NCI-H2171 treated with DMSO at 0.1 percent for 48 hours (cell line): ENCODE measurements at regions not wholly inside any gene's neighbourhood (a gene's known extent, or its start where the extent isn't known, plus 50 kb on each side); places are given as distances from the start of the nearest gene placed in this dataset.
"Not testable (repeated sequence)": the region's sequence is repeated elsewhere in the genome, so short reads cannot be mapped to it uniquely, and the experiment has no call there.

Source experiments
- DNase-seq: peaks from one replicate; lab custom pipeline; 2025; lab: John Stamatoyannopoulos, UW

DNA sequence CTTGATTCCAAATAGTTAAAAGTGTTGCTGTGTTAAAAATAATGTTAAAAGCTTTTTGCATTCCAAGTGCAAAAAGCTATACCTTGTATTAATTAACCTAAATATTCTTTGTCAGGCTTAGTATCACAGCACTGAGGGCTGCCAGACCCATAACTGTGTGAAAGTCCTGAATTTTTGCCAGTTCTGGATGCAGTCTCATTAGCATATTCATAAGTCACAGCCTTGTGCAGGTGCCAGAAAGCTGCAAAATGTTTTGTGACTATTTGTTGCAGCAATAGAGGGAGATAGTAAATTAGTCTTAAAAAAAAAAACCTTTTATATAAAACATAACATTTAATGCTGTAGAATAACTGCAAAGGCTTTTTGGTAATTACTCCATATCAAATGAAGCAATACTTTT lies 56.6 kb downstream of the SLITRK1 start:
- no peak for DNase-seq

DNA sequence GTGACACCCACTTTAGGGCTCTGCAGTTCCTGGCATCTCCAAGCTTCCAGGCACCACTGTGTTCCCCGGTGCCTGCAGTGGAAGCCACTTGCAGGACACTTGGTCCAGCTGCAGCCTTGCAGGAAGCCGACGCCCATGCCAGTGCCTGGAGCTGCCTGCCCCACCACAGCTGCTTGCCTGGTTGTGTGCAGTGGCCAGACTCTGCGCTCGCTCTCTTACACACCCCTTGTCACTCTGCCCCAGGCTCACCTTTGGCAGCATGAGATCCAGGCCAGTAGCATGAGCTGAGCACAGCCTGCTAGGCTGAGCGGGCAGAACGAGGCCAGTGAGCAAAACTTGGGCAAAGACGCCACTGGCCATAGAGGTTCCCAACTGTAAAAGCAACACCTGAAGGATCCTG lies 57.7 kb downstream of the SLITRK1 start:
- no peak for DNase-seq

DNA sequence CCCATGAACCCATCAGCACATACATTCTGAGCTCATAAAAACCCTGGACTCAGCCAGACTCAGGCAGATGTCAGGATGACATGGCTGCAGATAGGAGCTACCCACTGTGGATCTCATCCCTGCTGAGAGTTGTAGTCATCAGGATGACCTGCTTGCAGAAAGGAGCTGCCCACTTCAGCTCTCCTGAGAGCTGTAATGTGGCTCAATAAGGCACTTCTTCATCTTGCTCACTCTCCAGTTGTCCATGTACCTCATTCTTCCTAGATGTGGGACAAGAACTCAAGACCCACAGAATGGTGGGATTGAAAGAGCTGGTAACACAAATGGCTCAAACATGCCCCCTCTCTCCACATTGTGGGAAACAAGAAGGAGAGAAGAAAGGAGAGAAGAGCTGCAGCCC lies 58.2 kb downstream of the SLITRK1 start:
- no peak for DNase-seq

DNA sequence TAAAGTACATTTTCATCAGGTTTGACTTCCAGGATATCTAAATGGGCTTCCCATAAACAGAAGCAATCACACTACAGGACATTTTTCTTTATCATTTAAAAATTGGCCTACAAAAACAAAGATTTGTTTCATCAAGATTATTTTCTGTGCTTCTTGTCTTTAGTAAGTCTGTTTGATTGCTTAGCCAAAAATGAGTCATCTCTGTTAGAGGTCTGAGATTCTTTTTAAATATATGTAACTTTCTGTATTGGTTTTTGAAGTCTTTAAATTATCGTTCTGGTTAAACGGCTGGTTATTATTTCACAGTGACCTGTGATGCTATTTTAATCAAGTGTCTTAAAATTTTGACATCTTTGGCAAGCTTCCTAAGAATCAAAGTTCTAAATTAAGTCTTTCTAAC lies 62.7 kb downstream of the SLITRK1 start:
- DNase-seq = no peak

DNA sequence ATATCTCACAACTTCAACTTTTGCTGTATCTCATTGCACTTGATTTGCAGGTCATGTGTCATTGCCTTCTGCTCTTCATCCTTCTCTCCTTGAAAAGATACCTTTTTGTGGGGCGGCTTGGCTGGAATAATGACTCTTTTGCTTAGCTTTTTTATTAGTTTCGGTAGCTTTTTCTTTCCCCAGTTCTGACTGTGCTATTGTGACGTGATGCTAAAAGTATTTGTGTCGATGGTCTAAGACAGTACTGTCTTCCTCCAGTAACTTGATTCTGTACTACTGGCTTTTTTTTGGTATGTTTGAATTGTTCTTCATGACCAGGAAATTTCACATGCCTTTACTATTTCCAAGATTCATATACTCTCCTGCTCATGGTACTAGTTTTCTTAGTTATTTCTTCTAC lies 63.1 kb downstream of the SLITRK1 start:
- DNase-seq = no peak

DNA sequence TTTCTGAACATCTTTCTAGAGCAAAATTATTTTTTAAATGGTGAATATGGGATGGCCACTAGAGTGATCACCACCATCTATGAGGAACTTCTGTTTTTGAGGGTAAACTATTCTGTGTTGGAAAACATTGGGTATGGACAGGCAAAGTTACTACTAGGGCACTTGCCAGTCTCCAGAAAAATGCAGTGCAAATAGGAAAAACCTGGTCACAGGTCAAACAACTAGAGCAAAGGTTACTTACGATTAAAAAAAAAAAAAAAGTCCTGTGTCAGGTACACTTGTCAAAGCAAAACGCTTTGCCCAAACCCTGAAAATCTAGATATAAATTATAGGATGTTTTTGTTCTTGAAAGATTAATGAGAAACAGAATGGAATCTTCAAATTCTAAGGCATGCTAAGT lies 66.2 kb downstream of the SLITRK1 start:
- DNase-seq = no peak

DNA sequence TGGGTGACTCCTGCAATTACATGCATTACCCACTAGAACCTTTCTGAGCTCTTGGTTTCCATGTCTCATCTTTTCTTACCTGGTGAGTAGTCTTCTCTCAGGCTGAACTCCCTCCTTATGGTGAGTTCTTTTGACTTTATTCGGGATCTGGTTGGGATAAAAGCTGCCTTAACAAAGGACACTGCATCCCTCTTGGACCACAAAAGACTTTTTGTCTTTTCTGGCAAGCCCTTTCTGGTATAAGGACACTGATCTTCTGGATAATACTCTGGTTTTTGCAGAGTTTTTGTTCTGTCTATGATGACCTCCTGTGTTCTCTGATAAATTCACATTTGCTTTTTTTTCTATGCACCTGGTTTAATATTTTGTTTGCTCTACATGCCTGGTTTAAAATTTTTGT lies 66.7 kb downstream of the SLITRK1 start:
- DNase-seq = no peak

DNA sequence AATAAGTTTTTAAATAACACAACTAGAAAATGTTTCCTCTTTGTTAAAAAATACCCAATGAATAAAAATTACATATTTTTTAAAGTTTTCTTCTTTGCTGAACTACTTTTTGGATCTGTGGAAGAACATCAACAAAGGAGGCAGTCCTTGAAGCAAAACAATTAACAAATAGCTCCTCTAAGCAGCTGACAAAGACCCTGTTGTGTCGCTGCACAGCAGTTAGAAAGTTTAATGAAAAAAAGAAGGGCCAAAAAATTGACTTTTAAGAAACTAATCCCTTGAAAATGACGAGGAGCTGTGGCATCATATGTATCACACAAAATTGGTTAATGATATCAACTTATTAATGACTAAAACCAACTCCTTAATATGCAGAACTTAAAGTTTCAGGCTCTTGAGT lies 72.1 kb downstream of the SLITRK1 start:
- no peak for DNase-seq

DNA sequence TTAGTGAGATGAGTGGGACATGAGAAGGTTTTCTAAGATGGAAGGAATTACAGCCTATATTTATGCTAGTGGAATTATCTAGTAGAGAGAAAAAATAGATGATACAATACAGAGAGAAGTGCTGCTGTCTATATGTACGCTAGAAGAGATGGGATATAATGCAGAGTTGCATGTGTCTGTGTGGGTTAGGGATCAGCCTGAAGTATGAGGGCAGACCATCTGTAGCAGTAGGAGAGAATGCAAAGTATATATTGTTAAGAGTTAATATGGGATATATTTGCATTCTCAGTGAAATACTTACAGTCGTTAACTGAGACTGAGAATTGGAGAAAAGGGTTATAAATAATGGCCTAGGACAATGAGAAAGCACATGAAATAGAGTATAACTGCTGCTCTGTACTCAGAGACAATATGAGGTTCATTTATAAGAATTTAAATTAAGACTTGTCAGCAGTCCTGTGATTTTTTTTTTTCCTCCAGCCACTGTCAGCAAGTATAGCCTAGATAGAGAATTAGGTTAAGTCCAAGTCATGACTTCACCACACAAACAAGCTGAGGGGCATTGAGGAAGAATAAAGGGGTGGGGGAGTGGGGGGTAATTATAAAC lies 77.8 kb downstream of the SLITRK1 start:
- no peak for DNase-seq

DNA sequence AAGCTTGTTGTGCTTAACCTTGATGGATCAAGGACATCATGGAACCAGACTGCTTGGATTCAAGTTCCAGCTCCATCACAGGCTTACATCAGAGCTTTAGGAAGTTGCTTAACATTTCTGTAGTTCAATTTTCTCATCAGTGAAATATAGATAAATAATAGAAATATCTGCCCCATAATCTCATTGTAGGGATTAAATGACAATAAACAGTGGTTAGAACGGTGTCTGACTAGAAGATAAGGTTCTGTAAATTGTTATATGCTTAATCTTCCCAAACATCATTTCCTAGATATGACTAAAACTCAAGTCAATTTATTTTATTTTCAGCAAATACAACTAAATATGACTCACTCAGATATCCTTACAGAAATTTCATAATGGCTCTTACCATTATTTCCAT lies 83.5 kb downstream of the SLITRK1 start:
- no peak for DNase-seq

DNA sequence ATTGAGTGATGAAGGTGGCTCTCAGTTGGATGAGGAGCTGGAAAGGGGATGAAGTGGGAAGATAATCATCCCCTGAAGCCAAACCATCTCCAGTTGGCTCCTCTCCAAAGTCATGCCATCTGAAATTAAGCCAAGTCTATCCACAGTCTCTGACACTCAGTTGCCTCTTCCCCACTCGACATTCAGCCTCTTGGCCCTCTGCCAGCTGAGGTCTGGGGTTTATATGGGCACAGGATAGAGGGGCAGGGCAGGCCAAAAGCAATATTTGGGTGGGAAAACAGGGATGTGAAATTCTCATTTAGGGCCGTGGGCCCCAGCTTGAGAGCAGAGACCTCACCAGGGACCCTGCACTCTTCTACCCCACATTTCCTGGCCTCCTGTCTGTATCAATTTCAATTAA lies 85.9 kb downstream of the SLITRK1 start:
- DNase-seq = peak; percentile 1

DNA sequence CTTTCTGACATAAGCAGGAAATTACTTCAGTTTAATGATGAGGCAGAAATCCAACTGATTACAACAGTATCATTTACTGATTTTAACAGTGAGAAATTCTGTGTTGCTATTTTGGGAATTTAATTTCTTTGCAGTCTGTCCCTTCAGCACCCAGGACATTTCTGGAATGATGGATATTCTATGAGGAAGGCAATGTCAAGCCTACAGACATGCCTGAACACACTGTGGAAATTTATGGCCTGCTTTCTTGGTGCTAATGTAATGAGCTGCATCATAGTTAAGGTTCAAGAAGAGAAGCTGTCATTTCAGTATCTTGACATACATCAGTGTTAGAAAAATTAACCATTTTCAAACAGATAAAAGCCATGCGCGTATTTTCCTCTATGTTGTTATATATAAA lies 87.7 kb downstream of the SLITRK1 start:
- no peak for DNase-seq

DNA sequence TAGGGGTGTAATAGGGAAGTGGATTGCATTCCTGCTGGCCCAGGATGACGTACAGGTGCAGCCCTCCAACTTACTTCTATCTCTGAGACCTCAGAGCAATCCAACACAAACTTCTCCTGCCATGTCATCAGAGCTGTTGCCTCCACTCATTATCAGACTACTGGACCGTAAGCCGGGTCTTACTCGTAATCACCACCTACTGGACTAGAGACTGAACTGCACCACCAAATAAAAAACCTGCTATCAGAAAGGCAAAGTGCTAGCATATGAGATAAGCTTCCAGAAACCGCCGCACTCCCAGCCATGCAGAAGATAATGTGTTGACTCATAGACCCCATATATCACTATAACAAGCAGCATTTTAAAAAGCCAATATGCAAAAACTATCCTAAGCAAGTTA lies 102.0 kb downstream of the SLITRK1 start:
- DNase-seq = peak; percentile 15

DNA sequence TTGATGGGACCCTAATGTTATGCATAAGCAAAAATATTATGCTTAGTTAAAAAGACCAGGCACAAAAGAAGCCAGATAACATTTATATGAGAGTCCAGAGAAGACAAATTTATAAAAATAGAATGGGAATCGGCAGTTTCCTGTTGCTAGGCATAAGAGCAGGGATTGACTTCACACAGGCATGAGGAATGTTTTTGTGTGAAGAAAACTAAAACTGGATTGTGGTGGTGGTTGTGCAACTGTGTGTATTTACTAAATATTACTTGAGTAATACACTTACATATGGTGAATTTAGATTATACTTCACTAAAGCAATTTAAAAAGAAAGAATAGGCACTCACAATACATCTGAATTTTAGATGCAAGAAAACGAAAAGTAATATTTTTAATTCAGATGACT lies 108.3 kb downstream of the SLITRK1 start:
- DNase-seq = no peak

DNA sequence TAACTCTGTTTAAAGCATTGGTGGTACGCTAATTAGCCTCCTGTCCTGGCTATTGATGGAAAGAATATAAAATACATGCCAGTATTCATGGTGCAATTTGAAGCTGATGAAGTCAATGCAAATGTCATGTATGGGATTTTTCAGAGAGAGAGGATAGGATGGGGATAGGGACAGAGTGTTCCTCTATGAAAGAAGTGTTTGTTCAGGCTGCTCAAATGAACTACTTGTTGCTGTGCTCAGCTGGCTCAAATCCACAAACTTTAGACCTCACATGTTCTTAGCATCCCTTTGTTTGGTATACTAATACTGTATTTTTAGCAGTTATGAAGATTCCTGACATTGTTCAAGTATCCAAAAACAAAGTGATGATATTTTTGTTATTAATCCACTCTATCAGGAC lies 116.5 kb downstream of the SLITRK1 start:
- no peak for DNase-seq

DNA sequence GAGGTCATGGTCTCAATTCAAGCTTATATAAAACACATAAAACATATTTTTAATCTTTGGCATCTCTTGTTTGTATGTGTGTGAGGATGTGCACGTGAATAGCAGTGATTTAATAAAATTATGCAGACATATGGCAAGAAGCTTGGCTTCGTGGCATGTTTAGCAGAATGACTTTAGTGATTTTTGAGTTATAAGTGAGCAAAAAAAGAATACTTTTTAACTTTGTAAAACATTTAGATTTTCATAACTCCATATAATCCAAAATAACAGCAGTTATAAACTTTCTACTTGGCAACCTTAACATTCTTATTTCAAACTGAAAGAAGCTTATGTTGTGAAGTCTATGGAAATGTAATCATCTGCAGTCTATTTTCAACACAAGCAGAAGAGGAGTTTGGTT lies 120.6 kb downstream of the SLITRK1 start:
- no peak for DNase-seq

DNA sequence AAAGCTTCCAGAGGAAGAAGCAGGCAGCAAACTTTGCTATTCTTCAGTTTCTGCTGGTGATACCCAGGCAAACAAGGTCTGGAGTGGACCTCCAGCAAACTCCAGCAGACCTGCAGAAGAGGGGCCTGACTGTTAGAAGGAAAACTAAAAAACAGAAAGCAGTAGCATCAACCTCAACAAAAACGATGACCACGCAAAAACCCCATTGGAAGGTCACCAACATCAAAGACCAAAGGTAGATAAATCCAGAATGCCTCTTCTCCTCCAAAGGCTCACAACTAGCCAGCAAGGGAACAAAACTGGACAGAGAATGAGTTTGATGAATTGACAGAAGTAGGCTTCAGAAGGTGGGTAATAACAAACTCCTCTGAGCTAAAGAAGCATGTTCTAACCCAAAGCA lies 127.1 kb downstream of the SLITRK1 start:
- not testable (repeated sequence) for DNase-seq

DNA sequence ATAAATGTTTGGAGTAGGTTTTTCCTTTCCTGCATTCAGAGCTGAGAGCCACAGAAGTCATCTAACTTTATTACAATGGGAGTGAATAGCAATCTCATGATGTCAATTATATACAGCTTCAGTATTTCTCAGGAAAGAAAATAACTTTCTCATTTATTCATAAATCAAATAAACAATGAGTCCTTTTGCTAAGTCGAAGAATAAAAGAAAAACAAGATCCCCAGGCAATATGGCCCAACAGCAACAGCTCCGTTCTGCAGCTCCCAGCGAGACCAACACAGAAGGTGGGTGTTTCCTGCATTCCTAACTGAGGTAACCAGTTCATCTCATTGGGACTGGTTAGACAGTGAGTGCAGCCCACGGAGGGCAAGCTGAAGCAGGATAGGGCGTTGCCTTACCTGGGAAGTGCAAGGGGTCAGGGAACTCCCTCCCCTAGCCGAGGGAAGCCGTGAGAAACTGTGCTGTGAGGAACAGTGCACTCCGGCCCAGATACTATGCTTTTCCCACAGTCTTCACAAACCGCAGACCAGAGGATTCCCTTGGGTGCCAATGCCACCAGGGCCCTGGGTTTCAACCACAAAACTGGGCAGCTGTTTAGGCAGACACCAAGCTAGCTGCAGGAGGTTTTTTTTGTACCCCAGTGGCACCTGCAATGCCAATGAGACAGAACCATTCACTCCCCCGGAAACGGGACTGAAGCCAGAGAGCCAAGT lies 128.2 kb downstream of the SLITRK1 start:
- DNase-seq = no peak

DNA sequence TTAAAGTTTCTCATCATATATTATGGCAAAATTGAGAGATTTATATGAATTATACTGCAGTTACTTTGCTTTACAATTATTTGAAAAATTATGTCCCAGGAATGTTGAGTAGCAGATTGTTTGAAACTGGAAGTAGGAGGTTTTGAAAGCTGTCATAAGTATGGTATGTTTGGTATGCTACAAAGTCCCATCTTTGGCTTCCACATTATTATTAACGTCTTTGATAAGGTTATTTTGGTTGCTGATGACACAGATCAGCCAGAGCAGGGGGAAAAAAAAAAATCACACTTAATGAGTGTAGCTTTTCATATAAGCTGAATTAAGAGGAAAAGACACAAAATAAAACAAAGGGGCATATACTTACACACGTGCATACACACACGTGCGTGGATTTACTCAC lies 130.1 kb downstream of the SLITRK1 start:
- DNase-seq = no peak

DNA sequence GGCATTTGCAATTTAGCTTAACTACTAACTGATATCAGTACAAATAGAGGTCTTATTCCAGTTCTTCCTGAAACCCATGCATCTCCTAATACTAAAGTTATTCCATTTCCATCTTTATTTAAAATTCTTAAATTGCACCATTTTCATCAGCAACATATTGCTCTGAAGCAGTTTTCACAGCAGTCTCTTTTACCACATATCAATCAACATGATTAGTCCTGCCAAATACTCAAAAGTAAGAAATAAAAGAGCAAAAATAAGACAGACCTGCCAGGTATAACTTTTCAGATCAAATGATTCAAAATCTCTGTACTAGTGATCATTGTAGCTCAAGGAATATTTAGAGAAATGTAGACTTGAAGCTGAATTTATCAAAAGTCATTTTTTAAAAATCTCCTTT lies 141.7 kb downstream of the SLITRK1 start:
- no peak for DNase-seq

DNA sequence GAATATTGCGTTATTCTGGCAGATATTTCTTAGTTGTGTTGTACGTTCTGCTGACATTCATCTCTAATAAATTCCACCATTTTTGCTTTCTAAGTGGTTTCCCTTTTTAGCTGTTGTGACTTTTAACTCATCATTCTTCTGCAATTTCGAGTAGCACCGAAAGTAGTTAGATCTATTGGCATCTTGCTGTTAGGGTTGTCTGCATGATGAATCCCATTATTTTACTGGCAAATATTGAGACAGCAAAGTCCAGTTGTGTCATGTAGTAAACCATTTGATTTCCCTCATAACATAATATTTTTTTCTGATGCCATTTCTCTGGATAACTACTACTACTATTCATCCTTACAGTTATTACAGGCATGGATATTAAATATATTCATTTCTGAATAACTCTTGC lies 143.9 kb downstream of the SLITRK1 start:
- no peak for DNase-seq

DNA sequence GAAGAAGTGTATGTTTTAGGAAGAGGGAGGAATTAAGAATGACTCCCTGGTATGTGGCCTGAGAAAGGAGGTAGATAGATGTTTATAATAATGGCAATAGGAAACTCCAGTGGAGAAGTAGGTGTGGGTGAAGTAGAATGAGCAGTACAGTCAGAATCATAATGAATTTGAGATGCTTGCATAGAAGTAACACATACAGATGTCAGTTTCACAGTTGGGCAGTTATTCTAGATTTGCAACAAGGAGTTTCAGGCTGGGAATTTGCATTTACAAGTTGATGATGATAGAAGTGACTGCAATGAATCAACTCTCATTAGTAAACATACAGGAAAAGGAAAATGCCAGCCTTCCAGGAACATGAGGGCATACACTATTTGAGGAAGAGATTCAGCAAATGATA lies 149.0 kb downstream of the SLITRK1 start:
- DNase-seq = no peak

DNA sequence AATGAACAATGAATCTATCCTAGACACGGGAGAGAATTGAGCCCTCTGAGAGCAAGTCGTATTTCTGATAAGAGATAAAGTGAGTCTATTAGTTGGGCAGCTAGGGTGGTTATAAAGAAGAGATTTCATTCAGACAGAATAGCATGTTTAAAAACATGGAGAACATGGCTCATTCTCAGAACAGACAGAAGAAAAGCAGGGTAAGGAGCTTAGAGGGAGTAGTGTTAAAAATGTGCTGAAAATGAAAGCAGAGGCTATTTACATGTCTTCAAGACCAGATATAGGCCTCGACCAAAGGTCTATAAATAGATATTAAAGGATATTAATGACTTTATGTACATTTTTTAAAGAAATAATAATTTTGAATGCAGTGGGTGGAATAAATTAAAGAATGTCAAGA lies 149.5 kb downstream of the SLITRK1 start:
- DNase-seq = no peak

DNA sequence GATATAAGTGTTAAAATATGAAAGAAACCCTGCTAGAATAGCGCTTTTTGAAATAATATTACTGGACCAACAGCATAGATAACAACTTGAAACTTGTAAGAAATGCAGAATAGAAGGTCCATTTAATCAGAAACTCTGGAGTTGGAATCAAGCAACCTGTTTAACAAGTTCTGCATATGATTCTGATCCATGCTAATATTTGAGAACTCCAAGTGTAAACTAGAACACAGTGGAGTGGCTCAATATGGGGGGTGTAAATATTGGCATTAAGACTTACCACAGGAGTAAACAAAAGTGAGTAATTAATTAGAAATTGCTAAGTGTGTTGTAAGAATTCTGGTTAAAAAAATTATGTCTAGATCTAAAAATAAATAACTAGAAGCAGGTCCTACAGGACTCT lies 151.2 kb downstream of the SLITRK1 start:
- no peak for DNase-seq
